ENCODE measurements at regions not wholly inside any gene's neighbourhood (a gene's known extent, or its start where the extent isn't known, plus 50 kb on each side); places are given as distances from the start of the nearest gene placed in this dataset.

GRCh38 chr5:135147294-135148090, 113.5 kb upstream of the PITX1 start:
- TF ChIP-seq CTCF (IDR thresholded peaks at IDR 0.05; ENCODE audit: low read length) (no peak), EZH2 (optimal IDR thresholded peaks at IDR 0.05; ENCODE audit: low read depth, low read length) (no peak), EZH2phosphoT487 (IDR thresholded peaks at IDR 0.05; ENCODE audit: low read length) (no peak)
